Neuronal stem cell (in vitro differentiated cells): ENCODE measurements at regions not wholly inside any gene's neighbourhood (a gene's known extent, or its start where the extent isn't known, plus 50 kb on each side); places are given as distances from the start of the nearest gene placed in this dataset.

Experiments
- DNase-seq: peaks from one replicate; pipeline ENCODE4 v3.0.0-alpha.2; 2013; ENCODE audit warnings: low spot score
- H2AFZ ChIP-seq: one replicate; pipeline ENCODE4 v1.6.1; 2013; ENCODE audit warnings: mild to moderate bottlenecking, low read length, inconsistent platforms
- H2AK5ac ChIP-seq: 2 replicates; pipeline ENCODE4 v1.6.1; 2013; ENCODE audit warnings: low read depth, mild to moderate bottlenecking, inconsistent platforms, low read length, moderate library complexity, mixed read lengths
- H2BK120ac ChIP-seq: 2 replicates; pipeline ENCODE4 v1.6.1; 2013; ENCODE audit warnings: low read depth, mild to moderate bottlenecking, inconsistent platforms, low read length, moderate library complexity, mixed read lengths
- H2BK12ac ChIP-seq: one replicate; pipeline ENCODE4 v1.6.1; 2013; ENCODE audit warnings: low read length, inconsistent platforms
- H2BK15ac ChIP-seq: 2 replicates; pipeline ENCODE4 v1.6.1; 2013; ENCODE audit warnings: mild to moderate bottlenecking, low read length, inconsistent platforms, mixed read lengths
- H2BK5ac ChIP-seq: one replicate; pipeline ENCODE4 v1.6.1; 2013; ENCODE audit warnings: inconsistent platforms, mild to moderate bottlenecking, low read length, moderate library complexity
- H3K14ac ChIP-seq: one replicate; pipeline ENCODE4 v1.6.1; 2013; ENCODE audit warnings: low read length, inconsistent platforms
- H3K18ac ChIP-seq: 2 replicates; pipeline ENCODE4 v1.6.1; 2013; ENCODE audit warnings: low read length, inconsistent platforms
- H3K23ac ChIP-seq: 2 replicates; pipeline ENCODE4 v1.6.1; 2013; ENCODE audit warnings: low read depth, mild to moderate bottlenecking, mixed read lengths, low read length, inconsistent platforms; ENCODE audit not compliant: poor library complexity
- H3K27ac ChIP-seq: replicated peaks from 3 replicates; pipeline ENCODE4 v1.5.1; 2013; ENCODE audit warnings: low read length, inconsistent platforms
- H3K27me3 ChIP-seq, 3 experiments: 2 replicates each; pipeline ENCODE4 v1.6.1; 2013; ENCODE audit warnings: low read length in 3 of 3, mild to moderate bottlenecking in 2 of 3, inconsistent platforms in 1 of 3, low read depth in 1 of 3, mixed read lengths in 1 of 3, moderate library complexity in 1 of 3; ENCODE audit not compliant: control insufficient read depth in 3 of 3, insufficient read depth in 3 of 3
- H3K36me3 ChIP-seq, 2 donors: replicated peaks in 1 of 2; 2 replicates each; pipeline ENCODE4 v1.6.1; 2013; ENCODE audit warnings: low read length in 2 of 2; ENCODE audit not compliant: control insufficient read depth in 2 of 2, insufficient read depth in 2 of 2
- H3K4ac ChIP-seq: 2 replicates; pipeline ENCODE4 v1.6.1; 2013; ENCODE audit warnings: inconsistent platforms, mild to moderate bottlenecking, low read length, moderate library complexity
- H3K4me1 ChIP-seq, 2 donors: 1 replicate in 1 of 2; 2 replicates in 1 of 2; pipeline ENCODE4 v1.6.1; 2013; ENCODE audit warnings: low read length in 2 of 2, low read depth in 1 of 2; ENCODE audit not compliant: control insufficient read depth in 2 of 2, insufficient read depth in 1 of 2
- H3K4me2 ChIP-seq: one replicate; pipeline ENCODE4 v1.6.1; 2013; ENCODE audit warnings: mild to moderate bottlenecking, low read length, inconsistent platforms; ENCODE audit not compliant: insufficient read depth, poor library complexity, severe bottlenecking
- H3K4me3 ChIP-seq, 2 donors: 2 replicates each; pipeline ENCODE4 v1.5.1; 2013; ENCODE audit warnings: low read length in 2 of 2, mild to moderate bottlenecking in 2 of 2, inconsistent platforms in 1 of 2, moderate library complexity in 1 of 2
- H3K79me1 ChIP-seq: one replicate; pipeline ENCODE4 v1.6.1; 2013; ENCODE audit warnings: low read depth, mild to moderate bottlenecking, inconsistent platforms, low read length, moderate library complexity
- H3K9ac ChIP-seq: one replicate; pipeline ENCODE4 v1.6.1; 2013; ENCODE audit warnings: mild to moderate bottlenecking, low read depth, low read length, inconsistent platforms; ENCODE audit not compliant: poor library complexity
- H3K9me3 ChIP-seq, 2 donors: replicated peaks in 1 of 2; 2 replicates each; pipeline versions ENCODE3 to v1.6.1; 2013; ENCODE audit warnings: low read length in 2 of 2, mild to moderate bottlenecking in 2 of 2, inconsistent platforms in 1 of 2, low read depth in 1 of 2, mixed read lengths in 1 of 2, moderate library complexity in 1 of 2; ENCODE audit not compliant: control insufficient read depth in 2 of 2, insufficient read depth in 1 of 2
- H4K8ac ChIP-seq: one replicate; pipeline ENCODE4 v1.6.1; 2013; ENCODE audit warnings: low read depth, mild to moderate bottlenecking, inconsistent platforms, low read length, moderate library complexity
- H4K91ac ChIP-seq: one replicate; pipeline ENCODE4 v1.6.1; 2013; ENCODE audit warnings: low read length, low read depth, mild to moderate bottlenecking, inconsistent platforms; ENCODE audit not compliant: poor library complexity
- WGBS, 2 donors: extraction: QIAGEN DNeasy Blood & Tissue Kit; methylation state at CpG; one replicate each; pipeline ENCODE4 v1.1.7; 2013; ENCODE audit warnings: missing lambda C conversion rate in 2 of 2, mixed read lengths in 1 of 2; ENCODE audit not compliant: insufficient read length in 2 of 2, insufficient replicate concordance in 1 of 2; ENCODE audit errors: extremely low coverage in 2 of 2; 5-methylcytosine and 5-hydroxymethylcytosine counted together

- H3K23ac ChIP-seq = no peak overlapping the region
- H3K79me1 ChIP-seq = no peaks in the 10 kb centered on the region
- no peak overlapping the region for H3K18ac ChIP-seq
- no peaks in the 10 kb centered on the region for H3K36me3 ChIP-seq
- no peak overlapping the region for H3K27ac ChIP-seq
- no peak overlapping the region for H2BK120ac ChIP-seq
- H3K14ac ChIP-seq = no peak overlapping the region
- H2BK12ac ChIP-seq = no peak overlapping the region
- H4K8ac ChIP-seq = no peak overlapping the region
- H2AK5ac ChIP-seq = no peak overlapping the region
- no peak overlapping the region for H3K9ac ChIP-seq
- no peaks in the 10 kb centered on the region for H3K9me3 ChIP-seq
- no peak overlapping the region for H2AFZ ChIP-seq
- peaks cover 0 to under 1% of the 10 kb centered on the region in 2 donors for H3K4me1 ChIP-seq
- no peak overlapping the region for H3K4ac ChIP-seq
- WGBS, 2 donors = no CpG with 5 or more reads among the region's 3 CpGs
- no peak overlapping the region for H4K91ac ChIP-seq
- H3K4me2 ChIP-seq = no peak overlapping the region
- no peak for DNase-seq
- no peaks in the 10 kb centered on the region for H3K27me3 ChIP-seq
- no peak overlapping the region for H2BK5ac ChIP-seq
- no peak overlapping the region for H3K4me3 ChIP-seq
- H2BK15ac ChIP-seq = no peak overlapping the region
Measured at GRCh38 chr3:177331203-177331835, 134.0 kb upstream of the TBL1XR1 start.

GRCh38 chr3:177332955-177333354, 135.7 kb upstream of the TBL1XR1 start:
- H3K36me3 ChIP-seq = no peaks in the 10 kb centered on the region
- no peak overlapping the region for H2AK5ac ChIP-seq
- no peak overlapping the region for H2BK12ac ChIP-seq
- H3K18ac ChIP-seq = no peak overlapping the region
- no peak overlapping the region for H2AFZ ChIP-seq
- no peak overlapping the region for H3K4me2 ChIP-seq
- H3K79me1 ChIP-seq = no peaks in the 10 kb centered on the region
- no peak overlapping the region for H2BK5ac ChIP-seq
- H4K8ac ChIP-seq = no peak overlapping the region
- H3K4me1 ChIP-seq = peaks cover 0 to 2% of the 10 kb centered on the region in 2 donors
- H3K14ac ChIP-seq = no peak overlapping the region
- no CpG with 5 or more reads among the region's 2 CpGs for WGBS, 2 donors
- no peak overlapping the region for H3K9ac ChIP-seq
- no peak overlapping the region for H3K4ac ChIP-seq
- DNase-seq = no peak
- no peaks in the 10 kb centered on the region for H3K27me3 ChIP-seq
- no peak overlapping the region for H4K91ac ChIP-seq
- H3K9me3 ChIP-seq = no peaks in the 10 kb centered on the region
- H2BK120ac ChIP-seq = no peak overlapping the region
- H2BK15ac ChIP-seq = no peak overlapping the region
- H3K4me3 ChIP-seq = no peak overlapping the region
- no peak overlapping the region for H3K23ac ChIP-seq
- no peak overlapping the region for H3K27ac ChIP-seq

- Histone ChIP-seq H3K79me1 (no peaks in the 10 kb centered on the region), H2BK5ac (no peak overlapping the region), H3K9ac (no peak overlapping the region), H3K14ac (no peak overlapping the region), H3K23ac (no peak overlapping the region), H3K4me1 (peaks cover 0 to 2% of the 10 kb centered on the region in 2 donors), H2BK12ac (no peak overlapping the region), H2AFZ (no peak overlapping the region), H3K27me3 (no peaks in the 10 kb centered on the region), H2AK5ac (no peak overlapping the region), H3K18ac (no peak overlapping the region), H3K4me3 (no peak overlapping the region), H4K8ac (no peak overlapping the region), H3K4ac (no peak overlapping the region), H3K36me3 (no peaks in the 10 kb centered on the region), H2BK15ac (no peak overlapping the region), H3K4me2 (no peak overlapping the region), H2BK120ac (no peak overlapping the region), H4K91ac (no peak overlapping the region), H3K9me3 (no peaks in the 10 kb centered on the region), H3K27ac (no peak overlapping the region)
- DNase-seq = no peak
- no CpG with 5 or more reads among the region's 7 CpGs for WGBS, 2 donors
Measured at GRCh38 chr3:177333533-177334520, 136.5 kb upstream of the TBL1XR1 start.

- H2BK120ac ChIP-seq = no peak overlapping the region
- no CpG with 5 or more reads among the region's 5 CpGs for WGBS, 2 donors
Measured at GRCh38 chr3:177334803-177335202, 137.5 kb upstream of the TBL1XR1 start.

More at GRCh38 chr3:177334803-177335202, 137.5 kb upstream of the TBL1XR1 start:
- no peak overlapping the region for H2AK5ac ChIP-seq
- H3K18ac ChIP-seq = no peak overlapping the region
- H3K79me1 ChIP-seq = no peaks in the 10 kb centered on the region
- no peak overlapping the region for H4K91ac ChIP-seq
- no peak overlapping the region for H3K4me2 ChIP-seq
- no peaks in the 10 kb centered on the region for H3K27me3 ChIP-seq
- no peaks in the 10 kb centered on the region for H3K36me3 ChIP-seq
- H3K27ac ChIP-seq = no peak overlapping the region
- no peak overlapping the region for H2BK5ac ChIP-seq
- H2AFZ ChIP-seq = no peak overlapping the region
- H3K23ac ChIP-seq = no peak overlapping the region
- no peak overlapping the region for H2BK15ac ChIP-seq
- peaks cover 0 to 2% of the 10 kb centered on the region in 2 donors for H3K4me1 ChIP-seq
- no peak overlapping the region for H3K14ac ChIP-seq
- no peak for DNase-seq
- H4K8ac ChIP-seq = no peak overlapping the region
- no peak overlapping the region for H3K9ac ChIP-seq
- no peak overlapping the region for H3K4me3 ChIP-seq
- no peak overlapping the region for H2BK12ac ChIP-seq
- no peak overlapping the region for H3K4ac ChIP-seq
- H3K9me3 ChIP-seq = no peaks in the 10 kb centered on the region
